ENCODE measurements at regions not wholly inside any gene's neighbourhood (a gene's known extent, or its start where the extent isn't known, plus 50 kb on each side); places are given as distances from the start of the nearest gene placed in this dataset.

- no peak overlapping the region for H2AFZ ChIP-seq (ENCODE audit: insufficient read depth, low read depth, low read length, poor library complexity, severe bottlenecking)
- DNase-seq, result no peak
- no peaks in the 10 kb centered on the region for H4K20me1 ChIP-seq (ENCODE audit: insufficient read depth, low read length)
- no peak overlapping the region for H3K27ac Mint-ChIP-seq
- H3K36me3 Mint-ChIP-seq, result no peaks in the 10 kb centered on the region
- no peaks in the 10 kb centered on the region for H3K4me1 Mint-ChIP-seq
- intact Hi-C loops (cut with micrococcal nuclease), result no loop called here
- H3K9me3 ChIP-seq (replicated peaks in 1 of 2; ENCODE audit: control insufficient read depth in 1 of 2, insufficient read depth in 1 of 2, low read length in 2 of 2), result peaks cover 0 to 4% of the 10 kb centered on the region in 2 donors
- H3K4me2 ChIP-seq (replicated peaks; ENCODE audit: extremely low read depth, low read length, poor library complexity, severe bottlenecking), result no peak overlapping the region
- no peak for TF ChIP-seq CTCF (IDR thresholded peaks at IDR 0.05)
- H3K36me3 ChIP-seq (replicated peaks in 1 of 2; ENCODE audit: control insufficient read depth in 1 of 2, insufficient read depth in 2 of 2, low read length in 2 of 2), result no peaks in the 10 kb centered on the region
- H3K79me2 ChIP-seq (ENCODE audit: insufficient read depth, low read length), result no peaks in the 10 kb centered on the region
- no peak overlapping the region for H3K4me3 Mint-ChIP-seq
- H3K9me3 Mint-ChIP-seq, result peaks cover 0 to 9% (median 4%) of the 10 kb centered on the region in 7 donors
- no peak overlapping the region for H3K9ac ChIP-seq (ENCODE audit: insufficient read depth, low read length, poor library complexity, severe bottlenecking)
- no peak overlapping the region for H3K4me3 ChIP-seq (replicated peaks in 1 of 3; ENCODE audit: low read depth in 2 of 3, low read length in 3 of 3)
- H3K27me3 ChIP-seq (ENCODE audit: control insufficient read depth in 2 of 2, insufficient read depth in 2 of 2, low read length in 2 of 2), result no peaks in the 10 kb centered on the region
- H3K27me3 Mint-ChIP-seq (ENCODE audit: low read depth in 3 of 3), result peaks cover 0 to 1% (median 0%) of the 10 kb centered on the region in 3 donors
- H3K27ac ChIP-seq (ENCODE audit: low read depth in 1 of 2, low read length in 2 of 2), result no peak overlapping the region
- no peaks in the 10 kb centered on the region for H3K4me1 ChIP-seq (ENCODE audit: control insufficient read depth in 1 of 2, insufficient read depth in 2 of 2, low read length in 2 of 2)
- WGBS (ENCODE audit: insufficient coverage), result no CpG with 5 or more reads among the region's 3 CpGs
Observed at GRCh38 chr10:34024282-34024681, 689.8 kb upstream of the NRP1 start.

- DNase-seq, result no peak
- no peak overlapping the region for H3K4me2 ChIP-seq (replicated peaks; ENCODE audit: extremely low read depth, low read length, poor library complexity, severe bottlenecking)
- H3K4me3 ChIP-seq (replicated peaks in 1 of 3; ENCODE audit: low read depth in 2 of 3, low read length in 3 of 3), result no peak overlapping the region
- peaks cover 0 to 4% of the 10 kb centered on the region in 2 donors for H3K9me3 ChIP-seq (replicated peaks in 1 of 2; ENCODE audit: control insufficient read depth in 1 of 2, insufficient read depth in 1 of 2, low read length in 2 of 2)
- H3K4me3 Mint-ChIP-seq, result no peak overlapping the region
- intact Hi-C loops (cut with micrococcal nuclease), result no loop called here
- no peak overlapping the region for H2AFZ ChIP-seq (ENCODE audit: insufficient read depth, low read depth, low read length, poor library complexity, severe bottlenecking)
- no peaks in the 10 kb centered on the region for H3K4me1 ChIP-seq (ENCODE audit: control insufficient read depth in 1 of 2, insufficient read depth in 2 of 2, low read length in 2 of 2)
- H4K20me1 ChIP-seq (ENCODE audit: insufficient read depth, low read length), result no peaks in the 10 kb centered on the region
- no peak overlapping the region for H3K27ac Mint-ChIP-seq
- no peaks in the 10 kb centered on the region for H3K36me3 ChIP-seq (replicated peaks in 1 of 2; ENCODE audit: control insufficient read depth in 1 of 2, insufficient read depth in 2 of 2, low read length in 2 of 2)
- peaks cover 0 to 7% (median 2%) of the 10 kb centered on the region in 7 donors for H3K9me3 Mint-ChIP-seq
- H3K9ac ChIP-seq (ENCODE audit: insufficient read depth, low read length, poor library complexity, severe bottlenecking), result no peak overlapping the region
- peaks cover 2% of the 10 kb centered on the region for H3K4me1 Mint-ChIP-seq
- no peak for TF ChIP-seq CTCF (IDR thresholded peaks at IDR 0.05)
- H3K27ac ChIP-seq (ENCODE audit: low read depth in 1 of 2, low read length in 2 of 2), result no peak overlapping the region
- no peaks in the 10 kb centered on the region for H3K79me2 ChIP-seq (ENCODE audit: insufficient read depth, low read length)
- H3K27me3 Mint-ChIP-seq (ENCODE audit: low read depth in 3 of 3), result peaks cover 0 to 2% (median 0%) of the 10 kb centered on the region in 3 donors
- H3K36me3 Mint-ChIP-seq, result no peaks in the 10 kb centered on the region
- H3K27me3 ChIP-seq (ENCODE audit: control insufficient read depth in 2 of 2, insufficient read depth in 2 of 2, low read length in 2 of 2), result no peaks in the 10 kb centered on the region
- WGBS (ENCODE audit: insufficient coverage), result 44% methylated on average over 2 of the region's 6 CpGs
Observed at GRCh38 chr10:34022195-34022594, 687.7 kb upstream of the NRP1 start.

Data from CD14-positive monocyte (primary cell).